ENCODE measurements at regions not wholly inside any gene's neighbourhood (a gene's known extent, or its start where the extent isn't known, plus 50 kb on each side); places are given as distances from the start of the nearest gene placed in this dataset.

GRCh38 chr4:155450676-155451075 is 73.9 kb upstream of the MAP9 start:
- no peak overlapping the region for H3K9ac ChIP-seq
- POLR2A ChIA-PET: no interaction called here
- H3K4me3 ChIP-seq (ENCODE audit: low read depth in 2 of 2, low read length in 1 of 2): no peak overlapping the region
- no peaks in the 10 kb centered on the region for H3F3A ChIP-seq (replicated peaks; ENCODE audit: insufficient read depth)
- no peaks in the 10 kb centered on the region for H3K36me3 ChIP-seq (replicated peaks in 1 of 2; ENCODE audit: control insufficient read depth in 1 of 2, insufficient read depth in 2 of 2, low read length in 1 of 2)
- no peaks in the 10 kb centered on the region for H3K4me1 ChIP-seq (ENCODE audit: control insufficient read depth in 1 of 2, insufficient read depth in 2 of 2, low read depth in 1 of 2, low read length in 1 of 2)
- WGBS (ENCODE audit: low lambda C conversion rate): 80% methylated on average over 2 of the region's 2 CpGs
- TF ChIP-seq MEF2A (IDR thresholded peaks at IDR 0.05; ENCODE audit: borderline replicate concordance, low read depth) (no peak), RFX5 (IDR thresholded peaks at IDR 0.05; ENCODE audit: low read length) (no peak), TAF1 (IDR thresholded peaks at IDR 0.05; ENCODE audit: borderline replicate concordance, low read depth, low read length) (no peak), USF1 (IDR thresholded peaks at IDR 0.05; ENCODE audit: borderline replicate concordance, low read depth) (no peak), JUND (IDR thresholded peaks at IDR 0.05) (no peak), FOXM1 (IDR thresholded peaks at IDR 0.05; ENCODE audit: low read depth) (no peak), SIN3A (IDR thresholded peaks at IDR 0.05; ENCODE audit: borderline replicate concordance, low read depth, low read length) (no peak), MXI1 (IDR thresholded peaks at IDR 0.05; ENCODE audit: low read depth, low read length) (no peak), SMC3 (IDR thresholded peaks at IDR 0.05; ENCODE audit: low read depth, low read length) (no peak), CTCF (IDR thresholded peaks at IDR 0.05) (no peak), CHD2 (IDR thresholded peaks at IDR 0.05; ENCODE audit: low read length, partially characterized antibody) (no peak), MAX (IDR thresholded peaks at IDR 0.05; ENCODE audit: low read depth) (no peak), NFIC (IDR thresholded peaks at IDR 0.05; ENCODE audit: borderline replicate concordance) (no peak), FOXJ3 (CRISPR knock-in tag; IDR thresholded peaks at IDR 0.05) (no peak)
- DNase-seq: no peak
- no peaks in the 10 kb centered on the region for H3K9me3 ChIP-seq
- H3K79me2 ChIP-seq (ENCODE audit: insufficient read depth): no peaks in the 10 kb centered on the region
- H3K27me3 ChIP-seq (ENCODE audit: insufficient read depth): no peaks in the 10 kb centered on the region
- no peaks in the 10 kb centered on the region for H3K9me2 ChIP-seq
- CTCF ChIA-PET: no interaction called here
- no peaks in the 10 kb centered on the region for H4K20me1 ChIP-seq (ENCODE audit: insufficient read depth)
- no peak overlapping the region for H2AFZ ChIP-seq (ENCODE audit: low read depth)
- H3K4me2 ChIP-seq: no peak overlapping the region
- no peak overlapping the region for H3K27ac ChIP-seq (ENCODE audit: low read depth in 2 of 2, low read length in 1 of 2)

GRCh38 chr4:155445306-155445705 is 68.5 kb upstream of the MAP9 start:
- ChIA-PET POLR2A (no interaction called here), CTCF (interaction anchor here (2.6 to 2.8 kb wide), 1 partner anchor 342 kb away, joined by 10 read pairs; no protein-coding TSS in a partner anchor)
- 50% methylated on average over 1 of the region's 1 CpG for WGBS (ENCODE audit: low lambda C conversion rate)
- Histone ChIP-seq H3K27me3 (ENCODE audit: insufficient read depth) (no peaks in the 10 kb centered on the region), H3K9me2 (no peaks in the 10 kb centered on the region), H3K27ac (ENCODE audit: low read depth in 2 of 2, low read length in 1 of 2) (no peak overlapping the region), H3K79me2 (ENCODE audit: insufficient read depth) (no peaks in the 10 kb centered on the region), H3K9me3 (no peaks in the 10 kb centered on the region), H3K4me2 (no peak overlapping the region), H2AFZ (ENCODE audit: low read depth) (no peak overlapping the region), H3K9ac (no peak overlapping the region), H3K4me1 (ENCODE audit: control insufficient read depth in 1 of 2, insufficient read depth in 2 of 2, low read depth in 1 of 2, low read length in 1 of 2) (no peaks in the 10 kb centered on the region), H3K4me3 (ENCODE audit: low read depth in 2 of 2, low read length in 1 of 2) (no peak overlapping the region), H3K36me3 (replicated peaks in 1 of 2; ENCODE audit: control insufficient read depth in 1 of 2, insufficient read depth in 2 of 2, low read length in 1 of 2) (no peaks in the 10 kb centered on the region), H4K20me1 (ENCODE audit: insufficient read depth) (no peaks in the 10 kb centered on the region), H3F3A (replicated peaks; ENCODE audit: insufficient read depth) (no peaks in the 10 kb centered on the region)
- no peak for DNase-seq
- TF ChIP-seq JUND (IDR thresholded peaks at IDR 0.05) (no peak), NRF1 (IDR thresholded peaks at IDR 0.05; ENCODE audit: low read depth, low read length) (no peak), TAF1 (IDR thresholded peaks at IDR 0.05; ENCODE audit: borderline replicate concordance, low read depth, low read length) (no peak), TEAD4 (IDR thresholded peaks at IDR 0.05; ENCODE audit: borderline replicate concordance, insufficient read depth) (no peak), GATA2 (CRISPR knock-in tag; IDR thresholded peaks at IDR 0.05) (no peak), FOSL2 (IDR thresholded peaks at IDR 0.05; ENCODE audit: borderline replicate concordance, low read depth) (no peak), ELF1 (IDR thresholded peaks at IDR 0.05) (no peak), IRF3 (IDR thresholded peaks at IDR 0.05; ENCODE audit: low read depth, low read length) (no peak), CTCF (IDR thresholded peaks at IDR 0.05) (no peak), PBX3 (IDR thresholded peaks at IDR 0.05) (no peak), NFIC (IDR thresholded peaks at IDR 0.05; ENCODE audit: borderline replicate concordance) (no peak), EZH2phosphoT487 (IDR thresholded peaks at IDR 0.05; ENCODE audit: borderline replicate concordance, low read depth) (no peak)
